ENCODE measurements at regions not wholly inside any gene's neighbourhood (a gene's known extent, or its start where the extent isn't known, plus 50 kb on each side); places are given as distances from the start of the nearest gene placed in this dataset.

DNA sequence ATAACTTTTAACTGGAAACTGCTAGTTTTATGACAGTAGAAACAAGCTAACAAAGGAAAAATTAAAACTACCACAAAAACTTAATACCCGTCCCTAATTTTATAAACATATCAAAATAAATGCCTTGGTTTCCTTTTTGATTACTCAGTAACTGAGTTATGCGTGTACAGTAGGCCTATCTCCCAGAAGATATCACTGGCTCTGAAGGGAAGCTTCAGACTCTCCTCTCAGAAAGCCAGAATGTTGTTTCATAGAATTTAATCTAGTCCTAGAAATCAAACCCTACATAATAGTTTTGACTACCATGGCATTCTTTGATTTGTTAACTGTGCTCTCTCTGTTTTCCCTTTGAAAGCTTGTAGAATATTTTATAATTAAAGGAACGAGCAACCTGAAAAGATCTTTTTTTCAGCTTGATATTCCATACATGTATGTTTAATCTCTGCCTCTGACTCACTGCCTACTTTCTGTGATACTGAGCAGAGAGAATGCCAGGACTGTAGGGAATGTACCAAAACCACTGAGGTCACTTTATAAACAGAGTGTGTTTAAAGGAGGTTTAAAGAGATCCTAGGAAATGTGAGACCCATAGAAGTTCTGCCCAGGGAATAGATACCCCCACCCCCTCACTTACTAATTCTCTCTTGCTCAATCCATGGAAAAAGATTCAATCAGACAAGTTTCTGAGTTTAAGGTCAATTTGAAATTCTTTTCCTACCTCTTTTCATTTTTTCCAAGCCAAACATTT, 311.5 kb downstream of the HDGFL1 start:
- DNase-seq (ENCODE audit: low spot score), result no peak

DNA sequence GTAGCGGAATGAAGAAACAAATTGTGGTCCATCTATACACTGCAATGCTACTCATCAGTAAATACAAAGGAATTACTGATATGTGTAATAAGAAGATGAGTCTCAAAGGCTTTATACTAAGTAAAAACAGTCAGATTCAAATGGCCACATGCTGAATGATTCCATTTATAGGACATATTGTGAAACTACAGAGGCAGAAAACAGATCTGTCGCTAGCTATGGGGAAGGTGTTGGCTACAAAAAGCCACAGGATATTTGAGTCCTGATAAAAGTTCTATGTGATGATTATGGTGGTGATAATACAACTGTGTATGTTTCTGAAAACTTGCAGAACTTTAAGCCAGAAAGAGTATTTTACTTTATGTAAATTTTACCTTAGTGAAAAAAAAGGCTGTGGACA, 313.2 kb downstream of the HDGFL1 start:
- DNase-seq (ENCODE audit: low spot score), result no peak

DNA sequence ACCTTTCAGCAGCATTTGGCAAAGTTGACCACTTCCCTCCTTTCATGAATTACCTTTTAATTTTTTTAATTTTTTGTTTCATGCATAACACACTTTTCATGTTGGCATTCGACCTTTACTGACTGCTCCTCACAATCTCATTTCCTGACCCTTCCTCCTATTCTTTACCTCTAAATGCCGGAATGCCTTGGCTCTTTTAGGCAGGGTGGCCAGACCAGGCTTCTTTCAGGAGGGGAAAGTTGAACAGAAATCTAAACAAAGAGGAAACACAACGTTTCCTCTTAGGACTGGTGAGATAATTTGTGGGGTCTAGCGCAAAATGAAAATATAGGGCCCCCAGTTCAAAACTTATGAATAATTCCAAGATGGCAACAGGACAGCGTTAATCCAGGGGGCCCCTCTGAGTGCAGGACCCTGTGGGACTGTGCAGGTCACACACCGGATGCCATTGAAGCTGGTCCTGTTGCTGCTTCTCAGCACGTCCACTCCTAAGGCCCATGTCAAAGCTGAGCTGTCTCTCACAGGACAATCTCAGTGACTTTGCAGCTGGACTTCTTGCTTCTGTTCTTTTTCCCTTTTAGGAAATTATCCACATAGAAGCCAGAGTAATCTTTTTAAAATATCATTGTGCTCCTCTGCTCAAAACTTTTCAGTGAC, 313.8 kb downstream of the HDGFL1 start:
- DNase-seq (ENCODE audit: low spot score), result no peak

DNA sequence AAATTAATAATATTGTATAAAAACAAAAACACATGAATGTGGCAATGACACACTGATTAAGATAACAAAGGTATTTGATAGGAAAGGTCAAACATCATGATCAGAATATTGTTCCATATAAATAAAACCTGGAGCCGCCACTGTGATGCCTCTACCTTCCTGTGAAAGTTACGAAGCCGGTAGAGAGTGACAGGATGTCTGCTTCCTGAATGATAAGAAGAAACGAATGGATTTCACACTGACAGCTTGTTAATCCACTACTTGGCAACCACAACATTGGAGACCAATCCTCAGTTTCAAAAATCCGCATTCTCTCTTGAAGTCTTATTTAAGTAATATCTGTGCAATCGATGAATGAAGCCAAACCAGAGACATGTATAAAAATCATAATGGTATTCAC, 315.1 kb downstream of the HDGFL1 start:
- DNase-seq (ENCODE audit: low spot score), result no peak

DNA sequence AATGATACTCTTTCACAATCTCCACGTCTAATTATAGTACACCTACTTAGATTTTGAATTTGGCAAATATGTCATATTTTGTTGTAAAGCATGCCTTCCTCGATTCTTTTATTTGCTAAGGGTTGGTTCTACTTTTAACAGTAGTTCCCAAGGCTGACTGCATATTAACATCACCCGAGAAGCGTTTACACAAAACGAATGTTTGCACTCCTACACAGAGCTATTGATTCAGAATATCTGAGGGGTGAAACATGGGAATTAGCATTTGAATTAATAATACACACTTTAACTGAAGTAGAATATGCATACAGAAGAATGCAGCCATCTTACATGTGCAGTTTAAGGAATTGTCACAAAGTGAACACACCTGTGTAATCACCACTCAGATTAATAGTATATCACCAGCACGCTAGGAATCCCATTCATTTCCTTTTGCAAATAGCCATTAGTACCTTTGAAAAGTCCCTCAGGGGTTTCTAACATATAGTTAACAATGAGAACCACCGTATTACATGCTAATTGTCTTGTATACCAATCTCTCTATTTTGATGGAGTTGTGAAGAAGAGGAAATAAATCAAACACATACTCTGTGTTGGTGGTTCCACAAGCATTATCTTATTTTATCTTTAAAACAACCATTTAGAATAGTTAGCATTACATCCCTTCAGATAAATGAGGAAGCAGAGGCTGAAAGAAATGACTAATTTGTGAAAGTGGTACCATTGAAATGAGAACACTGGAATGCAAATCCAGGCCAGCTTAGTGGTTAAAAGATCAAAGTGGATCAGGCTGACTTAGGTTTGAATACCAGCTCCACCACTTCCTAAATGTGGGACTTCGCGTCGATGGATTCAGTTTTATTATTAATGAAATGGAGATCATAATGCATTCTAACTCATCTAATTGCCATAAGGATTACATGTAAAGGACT, 317.6 kb downstream of the HDGFL1 start:
- DNase-seq (ENCODE audit: low spot score), result no peak

DNA sequence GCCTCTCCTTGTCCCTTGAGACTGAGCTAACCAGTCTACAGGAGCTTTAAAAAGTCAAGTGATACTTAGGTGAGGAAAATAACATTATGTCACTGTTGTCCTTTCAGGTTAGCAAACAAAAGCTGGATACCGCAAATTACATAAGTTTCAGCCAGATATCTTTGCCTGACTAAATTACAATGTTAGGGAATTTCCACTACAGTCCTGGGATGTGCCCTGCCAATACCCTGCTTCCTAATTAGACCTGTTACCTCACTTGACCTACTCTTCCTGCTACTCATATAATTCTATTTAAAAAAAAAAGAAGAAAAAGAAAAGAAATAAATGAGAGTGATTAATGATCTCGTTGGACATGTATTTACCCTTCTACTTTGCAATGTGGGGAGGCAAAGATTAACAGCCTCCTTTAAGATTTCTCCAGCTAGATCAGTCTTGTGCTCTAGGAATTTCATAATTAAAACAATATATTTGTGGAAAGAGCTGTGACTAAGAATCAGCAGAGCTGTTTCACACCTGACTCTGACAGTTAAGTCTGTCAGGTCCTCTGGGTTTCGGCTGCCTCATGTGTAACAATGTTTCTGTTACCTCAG, 318.9 kb downstream of the HDGFL1 start:
- no peak for DNase-seq (ENCODE audit: low spot score)

DNA sequence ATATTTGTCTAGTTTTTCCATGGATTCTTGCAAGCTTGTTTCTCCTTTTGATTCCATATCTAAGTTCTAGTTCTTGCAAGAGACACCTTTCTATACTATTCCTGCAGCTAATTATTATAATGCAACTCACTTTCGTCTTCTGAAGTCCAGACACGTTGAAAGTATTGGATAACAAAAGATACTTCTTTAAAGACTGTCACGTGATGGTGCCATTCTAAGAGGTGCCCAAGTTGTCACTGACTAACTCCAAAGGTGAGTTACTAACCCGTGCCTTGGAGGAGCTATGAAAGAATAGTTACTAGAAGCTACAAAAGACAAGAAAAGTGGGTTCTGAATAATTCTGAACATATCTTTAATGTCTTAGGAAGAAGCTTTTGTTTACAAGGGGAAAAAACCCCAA, 322.6 kb downstream of the HDGFL1 start:
- DNase-seq (ENCODE audit: low spot score), result no peak

DNA sequence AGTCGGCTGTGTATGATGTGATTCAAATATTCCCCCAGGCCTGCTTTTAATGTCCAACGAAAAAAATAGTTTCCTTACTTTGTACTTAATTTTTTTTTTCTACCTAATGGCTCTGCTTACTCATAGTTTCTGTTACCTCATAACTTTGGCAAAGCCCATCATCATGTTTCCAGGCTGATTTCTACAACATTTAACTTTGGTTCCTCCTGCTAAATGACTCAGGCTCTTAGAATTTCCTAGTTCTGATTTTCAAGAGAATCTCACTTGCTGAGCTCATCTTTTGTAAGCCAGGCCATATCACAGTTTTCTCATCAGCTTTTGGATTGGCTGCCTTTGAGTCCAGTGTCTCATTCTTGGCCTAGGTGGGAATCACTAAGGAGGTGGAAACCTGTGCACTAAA, 323.1 kb downstream of the HDGFL1 start:
- DNase-seq (ENCODE audit: low spot score), result no peak

DNA sequence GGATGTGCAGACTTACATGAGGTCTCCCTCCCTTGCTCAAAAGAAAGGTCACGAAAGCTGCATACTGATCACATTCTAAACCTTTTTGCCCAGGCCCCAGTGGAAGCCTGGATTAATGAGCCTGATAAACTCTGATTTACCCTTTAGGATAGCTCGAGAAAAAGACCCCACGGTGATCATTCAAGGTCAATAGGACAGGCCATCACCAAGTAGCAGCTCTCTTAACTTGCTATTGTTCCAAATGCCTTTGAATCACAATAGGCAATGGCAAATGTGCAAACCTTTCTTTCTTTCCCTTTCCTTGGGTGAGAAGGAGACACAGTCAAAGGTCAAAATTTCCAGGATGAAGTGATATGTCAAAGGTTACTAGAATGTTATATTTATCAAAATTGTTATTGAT, 327.3 kb downstream of the HDGFL1 start:
- no peak for DNase-seq (ENCODE audit: low spot score)

DNA sequence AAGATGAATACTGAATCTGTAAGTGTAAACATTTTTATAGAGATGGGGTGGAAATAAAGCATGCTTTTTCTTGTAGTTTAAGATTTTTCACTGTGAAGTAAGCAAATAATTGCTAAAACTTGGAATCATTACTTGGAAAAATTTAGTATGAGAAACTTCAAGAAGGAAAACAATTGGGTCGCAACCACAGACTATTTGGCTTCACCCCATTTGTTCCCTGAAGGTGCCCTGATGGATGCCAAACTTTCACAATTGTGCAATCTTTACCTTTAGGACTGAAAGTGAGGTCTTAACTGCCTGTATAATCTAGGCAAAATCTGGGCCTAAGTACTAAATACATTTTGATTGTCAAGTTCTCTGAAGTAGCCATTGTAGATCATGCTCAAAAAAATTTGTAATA, 330.1 kb downstream of the HDGFL1 start:
- DNase-seq (ENCODE audit: low spot score), result no peak

DNA sequence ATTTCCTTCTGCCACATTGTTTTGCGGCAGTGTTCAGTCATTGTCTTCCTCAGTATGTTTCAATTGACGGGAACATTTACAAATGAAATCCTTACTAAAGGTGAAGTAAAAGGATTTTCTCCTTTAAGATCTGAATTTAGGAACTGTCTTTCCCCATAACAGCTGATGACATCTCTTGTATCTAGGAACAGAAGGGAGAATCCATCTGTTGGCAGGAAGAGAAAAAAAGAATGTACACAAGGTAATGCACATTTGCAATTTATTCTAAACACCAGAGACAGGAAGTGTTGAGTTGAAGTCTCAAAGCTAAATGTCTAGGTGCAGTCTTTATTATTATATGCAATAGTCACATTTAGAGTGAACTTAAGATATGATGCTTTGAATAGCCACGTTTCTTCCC, 334.5 kb downstream of the HDGFL1 start:
- DNase-seq (ENCODE audit: low spot score), result no peak

DNA sequence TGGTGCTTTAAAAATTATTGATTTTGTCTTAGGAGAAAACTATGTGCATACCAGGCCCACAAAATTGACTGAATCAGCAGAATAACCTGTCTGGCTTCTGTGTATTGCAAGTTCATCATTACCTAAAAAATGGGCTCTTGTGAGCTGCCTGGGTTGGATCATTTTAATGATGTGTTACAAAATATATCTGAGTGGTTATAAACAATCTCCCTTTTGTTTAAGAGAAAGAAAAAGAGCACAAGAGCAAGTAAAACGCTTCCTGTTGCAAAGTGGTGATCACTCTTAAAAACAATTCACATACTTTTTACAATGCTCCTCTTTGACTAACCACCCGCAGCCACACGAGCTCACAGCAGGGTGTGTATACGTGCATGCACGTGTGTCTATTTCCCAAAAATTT, 335.1 kb downstream of the HDGFL1 start:
- no peak for DNase-seq (ENCODE audit: low spot score)

DNA sequence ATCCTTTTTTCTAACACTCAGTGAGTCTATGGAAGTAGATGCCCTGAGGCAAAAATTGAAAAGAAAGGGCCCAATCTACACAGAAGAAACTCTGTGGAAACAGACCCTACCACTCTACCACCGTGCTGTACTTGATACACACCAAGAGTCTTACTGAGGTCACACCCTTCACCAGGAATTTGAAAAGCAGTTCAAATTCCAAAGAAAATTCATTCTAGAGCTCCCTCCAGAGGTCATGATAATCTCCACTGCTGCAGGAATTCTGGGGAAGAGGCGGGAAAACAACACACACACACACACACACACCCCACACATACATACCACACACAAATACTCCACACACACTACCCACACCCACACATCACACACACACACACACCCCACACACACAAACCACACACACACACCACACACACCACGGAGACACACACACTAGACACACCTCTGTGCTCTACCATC, 336.8 kb downstream of the HDGFL1 start:
- no peak for DNase-seq (ENCODE audit: low spot score)

DNA sequence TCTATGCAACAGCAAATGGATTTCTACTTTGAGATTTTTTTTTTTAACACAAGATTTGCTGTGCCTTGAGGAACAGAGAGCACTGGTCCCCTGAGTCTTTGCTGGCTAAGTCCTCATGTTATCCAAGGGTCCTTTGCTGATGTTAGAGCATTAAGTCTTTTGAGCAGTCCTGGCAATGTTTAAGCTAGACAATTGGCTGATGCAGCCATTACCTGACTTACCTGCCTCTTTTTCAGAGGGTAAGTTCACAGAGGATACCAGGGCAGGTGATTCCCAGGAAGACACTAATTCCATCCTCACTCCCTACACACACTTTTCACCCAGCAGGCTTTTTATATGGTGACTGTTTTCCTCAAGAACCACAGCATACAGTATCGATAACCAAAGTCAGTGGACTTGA, 337.7 kb downstream of the HDGFL1 start:
- DNase-seq (ENCODE audit: low spot score), result no peak

DNA sequence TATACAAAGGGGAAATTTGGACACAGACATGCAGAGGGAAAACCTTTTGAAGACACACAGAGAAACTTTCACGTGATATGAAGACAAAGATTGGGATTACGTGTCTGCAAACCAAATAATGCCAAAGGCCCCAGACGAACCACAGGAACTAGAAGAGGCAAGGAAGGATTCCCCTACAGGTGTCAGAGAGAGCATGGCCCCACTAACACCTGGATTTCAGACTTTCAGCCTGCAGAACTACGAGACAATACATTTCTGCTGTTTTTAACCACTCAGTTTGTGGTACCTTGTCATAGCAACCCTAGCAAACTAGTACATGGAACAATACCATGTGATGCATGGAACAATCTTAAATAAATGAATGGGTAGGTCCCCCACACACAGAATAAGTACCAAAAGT, 341.0 kb downstream of the HDGFL1 start:
- no peak for DNase-seq (ENCODE audit: low spot score)

DNA sequence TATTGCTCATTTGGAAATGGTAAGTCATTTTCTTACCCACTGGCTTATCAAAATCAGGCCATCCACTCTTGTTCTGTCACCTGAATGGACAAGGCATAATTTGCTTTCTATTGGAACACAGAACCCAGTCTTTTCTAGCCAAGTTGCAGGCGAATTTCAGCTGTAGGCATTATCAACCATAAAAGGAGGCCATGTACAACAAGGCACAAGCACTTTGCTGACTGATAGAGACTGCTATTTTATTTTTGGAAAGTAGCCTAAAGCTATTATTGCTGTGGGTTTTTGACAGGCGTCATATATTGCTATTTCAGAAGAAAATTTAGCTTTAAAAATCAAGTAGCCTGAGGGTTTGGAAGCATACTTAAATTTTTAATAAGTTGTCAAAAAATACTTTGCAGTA, 344.2 kb downstream of the HDGFL1 start:
- DNase-seq (ENCODE audit: low spot score), result no peak

DNA sequence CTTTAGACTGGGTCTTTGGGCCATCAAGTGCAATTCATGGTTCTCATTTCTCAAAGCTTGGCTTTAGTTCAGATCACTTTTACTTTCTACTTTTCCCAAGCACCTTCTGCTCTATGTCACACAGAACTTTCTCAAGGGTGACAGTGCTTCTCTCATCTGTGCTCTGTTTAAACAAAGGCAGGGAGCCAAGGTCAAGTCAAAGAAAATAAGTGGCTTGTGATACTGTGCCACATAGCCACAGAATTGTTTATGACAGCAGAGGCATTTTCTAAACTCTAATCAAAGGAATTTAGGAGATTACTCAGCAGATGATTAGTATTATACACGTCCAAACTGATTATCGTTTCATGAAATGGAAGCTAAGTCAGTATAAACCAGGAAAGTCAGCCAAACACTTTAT, 348.0 kb downstream of the HDGFL1 start:
- DNase-seq (ENCODE audit: low spot score), result no peak

DNA sequence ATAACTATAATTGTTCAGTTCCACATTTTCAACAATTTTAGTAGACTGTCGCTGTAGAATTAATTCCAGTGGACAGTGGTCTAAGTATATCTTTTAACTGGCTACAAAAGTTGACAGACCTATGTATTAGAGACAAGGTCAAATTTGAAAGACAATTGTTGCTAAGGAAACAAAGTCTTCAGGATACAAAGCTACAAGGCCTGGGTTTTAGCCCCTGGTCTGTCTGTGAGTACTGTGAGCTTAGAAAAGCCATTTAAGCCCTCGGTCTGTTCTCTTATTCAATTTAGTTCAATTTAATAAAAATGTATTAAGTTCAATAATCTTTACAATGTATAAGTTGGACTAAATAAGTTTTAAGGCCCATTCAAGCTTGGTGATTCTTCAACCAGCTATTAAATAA, 352.5 kb downstream of the HDGFL1 start:
- no peak for DNase-seq (ENCODE audit: low spot score)

DNA sequence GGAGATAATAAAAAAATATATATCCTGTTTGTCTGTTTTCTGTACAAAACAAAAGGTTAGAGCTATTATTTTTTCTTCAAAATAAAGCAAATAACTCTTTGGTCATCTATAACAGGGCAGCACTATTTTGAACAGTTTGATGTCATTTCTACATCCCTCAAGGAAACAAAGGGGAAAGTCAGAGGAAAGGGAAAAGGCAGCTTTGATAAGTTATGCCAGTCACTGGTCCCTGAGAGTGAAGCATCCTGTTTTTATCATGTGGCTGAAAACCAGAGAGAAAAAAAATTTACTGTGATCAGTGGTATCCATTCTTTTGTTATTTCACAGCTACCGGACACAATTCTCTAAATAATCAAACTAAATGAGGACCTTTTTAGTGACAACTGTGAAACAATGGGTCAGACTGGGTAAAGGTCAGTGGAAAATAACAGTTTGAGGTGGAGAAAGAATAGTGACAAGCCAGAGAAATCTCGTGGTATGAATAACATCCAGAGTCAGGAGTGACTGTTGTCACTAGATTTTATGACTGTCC, 356.0 kb downstream of the HDGFL1 start:
- no peak for DNase-seq (ENCODE audit: low spot score)

DNA sequence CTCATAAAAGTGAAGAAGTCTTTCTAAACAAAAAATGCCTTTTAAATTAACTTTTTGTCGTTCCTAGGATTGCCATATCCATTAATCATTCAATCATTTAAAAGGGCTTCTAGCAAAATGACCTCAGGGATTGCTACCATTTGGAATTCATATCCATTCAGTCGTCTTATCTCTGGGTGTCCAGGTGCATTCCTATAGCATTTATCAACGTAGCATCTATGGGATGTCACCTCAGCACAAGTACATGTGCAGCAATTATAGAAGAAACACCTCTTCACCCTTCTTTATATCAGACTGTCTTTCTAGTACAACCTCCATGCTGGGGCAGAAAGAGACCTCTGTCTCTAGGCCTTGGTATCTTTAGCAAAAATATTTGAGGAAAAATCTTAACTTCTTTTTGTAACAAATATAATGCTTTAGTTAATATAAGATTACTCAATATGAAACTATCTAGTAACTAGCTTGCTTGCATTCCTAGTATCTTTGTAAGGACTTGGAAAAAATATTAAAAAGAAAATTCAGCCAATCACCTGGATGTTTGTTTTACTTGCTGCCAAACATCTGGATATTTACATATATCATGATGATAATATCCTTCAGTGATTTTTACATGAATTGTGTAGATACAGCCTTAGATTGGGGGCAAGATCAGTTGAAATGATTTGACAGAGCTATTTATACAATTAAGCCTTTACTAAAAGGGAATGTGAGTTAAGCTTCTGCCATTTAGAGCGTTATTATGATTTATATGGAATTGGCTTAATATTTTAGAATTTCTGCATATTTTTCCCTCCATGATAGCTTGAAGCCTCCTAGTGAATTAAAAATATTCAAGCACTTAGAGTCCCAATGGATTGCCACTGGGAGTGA, 356.8 kb downstream of the HDGFL1 start:
- DNase-seq (ENCODE audit: low spot score), result peak; percentile 11
